Muscle of leg (tissue), 3 donors: ENCODE measurements at regions not wholly inside any gene's neighbourhood (a gene's known extent, or its start where the extent isn't known, plus 50 kb on each side); places are given as distances from the start of the nearest gene placed in this dataset.

Experiments
- DNase-seq: peaks from one replicate; pipeline ENCODE4 v3.0.0; 2013
- H3K27ac ChIP-seq: one replicate; pipeline ENCODE4 v1.5.1; 2013; ENCODE audit warnings: mild to moderate bottlenecking, low read length, control low read depth
- H3K27me3 ChIP-seq: one replicate; pipeline ENCODE4 v1.6.1; 2013; ENCODE audit warnings: low read length; ENCODE audit not compliant: control insufficient read depth, insufficient read depth
- H3K36me3 ChIP-seq: one replicate; pipeline ENCODE4 v1.6.1; 2013; ENCODE audit warnings: low read length; ENCODE audit not compliant: control insufficient read depth, insufficient read depth
- H3K4me1 ChIP-seq: one replicate; pipeline ENCODE4 v1.6.1; 2013; ENCODE audit warnings: low read length; ENCODE audit not compliant: control insufficient read depth, insufficient read depth
- H3K4me3 ChIP-seq: one replicate; pipeline ENCODE4 v1.5.1; 2013; ENCODE audit warnings: low read length, control low read depth
- H3K9me3 ChIP-seq: replicated peaks from 2 replicates; pipeline ENCODE4 v1.6.1; 2013; ENCODE audit warnings: low read depth, low read length; ENCODE audit not compliant: control insufficient read depth
- WGBS: methylation state at CpG from one replicate; pipeline ENCODE4 v1.1.5; 2013; ENCODE audit warnings: missing lambda C conversion rate; ENCODE audit not compliant: insufficient coverage; 5-methylcytosine and 5-hydroxymethylcytosine counted together

GRCh38 chr16:76059186-76059585 lies 218.0 kb upstream of the CNTNAP4 start:
- Histone ChIP-seq H3K4me3 (no peak overlapping the region), H3K4me1 (no peaks in the 10 kb centered on the region), H3K9me3 (no peaks in the 10 kb centered on the region), H3K27ac (no peak overlapping the region), H3K27me3 (no peaks in the 10 kb centered on the region), H3K36me3 (no peaks in the 10 kb centered on the region)
- 83% methylated on average over 1 of the region's 3 CpGs for WGBS
- no peak for DNase-seq

GRCh38 chr16:76059701-76060100 lies 217.5 kb upstream of the CNTNAP4 start:
- Histone ChIP-seq H3K4me3 (no peak overlapping the region), H3K4me1 (no peaks in the 10 kb centered on the region), H3K27me3 (no peaks in the 10 kb centered on the region), H3K9me3 (no peaks in the 10 kb centered on the region), H3K27ac (no peak overlapping the region), H3K36me3 (no peaks in the 10 kb centered on the region)
- no CpG with 5 or more reads among the region's 2 CpGs for WGBS
- DNase-seq = peak; percentile 0

DNA sequence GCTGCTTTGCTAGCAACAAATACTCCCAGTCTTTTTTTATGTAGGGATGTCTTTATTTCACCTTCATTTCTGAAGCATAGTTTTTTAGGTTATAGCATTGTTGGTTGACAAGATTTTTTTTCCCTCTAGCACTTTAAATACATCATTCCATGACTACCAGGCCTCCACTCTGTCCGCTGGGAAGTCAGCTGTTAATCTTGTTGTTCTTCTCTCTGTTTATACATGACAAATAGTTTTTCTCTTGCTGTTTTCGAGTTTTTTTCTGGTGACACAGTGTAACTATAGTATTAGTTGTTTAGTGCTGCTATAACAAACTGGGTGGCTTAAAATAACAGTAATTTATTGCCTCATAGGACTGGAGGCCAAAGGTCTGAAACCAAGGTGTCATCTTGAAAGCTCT lies 205.5 kb upstream of the CNTNAP4 start:
- H3K4me3 ChIP-seq = no peak overlapping the region
- no peak for DNase-seq
- WGBS = no CpG with 5 or more reads among the region's 2 CpGs

DNA sequence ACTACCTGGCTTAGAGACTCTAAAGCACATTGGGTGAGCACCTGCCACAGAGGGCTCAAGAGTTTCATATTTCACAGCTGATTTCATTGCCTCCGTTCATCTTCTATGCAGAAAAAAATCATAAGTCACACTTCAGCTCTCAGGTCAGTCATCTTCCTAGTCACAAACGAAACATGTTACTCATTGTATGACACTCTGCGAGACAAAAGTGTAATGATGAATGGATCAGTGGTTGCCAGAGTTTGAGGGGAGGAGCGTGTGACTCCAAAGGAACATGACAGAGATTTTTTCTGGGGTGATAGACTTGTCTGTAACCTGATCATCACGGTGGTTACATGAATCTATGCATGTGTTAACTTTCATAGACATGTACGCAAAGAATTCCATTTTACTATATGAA lies 195.2 kb upstream of the CNTNAP4 start:
- no peak for DNase-seq
- Histone ChIP-seq H3K4me3 (no peak overlapping the region), H3K27me3 (no peaks in the 10 kb centered on the region), H3K9me3 (no peaks in the 10 kb centered on the region), H3K4me1 (no peaks in the 10 kb centered on the region), H3K36me3 (no peaks in the 10 kb centered on the region), H3K27ac (no peak overlapping the region)
- WGBS = 28% methylated on average over 2 of the region's 6 CpGs

More for the DNA sequence above, 205.5 kb upstream of the CNTNAP4 start:
- Histone ChIP-seq H3K4me1 (no peaks in the 10 kb centered on the region), H3K27me3 (no peaks in the 10 kb centered on the region), H3K9me3 (no peaks in the 10 kb centered on the region), H3K27ac (no peak overlapping the region), H3K36me3 (no peaks in the 10 kb centered on the region)

DNA sequence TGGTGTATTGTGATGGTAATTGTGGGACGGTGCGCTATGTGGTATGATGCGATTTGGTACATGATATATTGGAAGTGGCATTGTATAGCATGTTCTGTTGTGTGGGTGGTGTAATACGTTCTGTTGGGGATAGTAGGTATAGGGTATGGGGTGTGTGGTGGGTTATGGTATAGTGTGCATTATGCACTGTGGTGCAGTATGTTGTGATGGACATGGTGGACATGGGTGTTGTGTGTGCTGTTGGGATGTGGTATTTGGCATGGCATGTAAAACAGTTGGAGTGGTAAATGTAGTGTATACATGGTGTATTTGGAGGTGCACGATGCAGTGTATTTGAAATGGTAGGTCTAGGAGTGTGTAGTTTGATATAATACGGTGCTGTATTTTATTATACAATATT lies 170.6 kb upstream of the CNTNAP4 start:
- Histone ChIP-seq H3K9me3 (peaks cover 4% of the 10 kb centered on the region), H3K36me3 (no peaks in the 10 kb centered on the region), H3K4me3 (no peak overlapping the region), H3K27ac (no peak overlapping the region), H3K27me3 (no peaks in the 10 kb centered on the region), H3K4me1 (no peaks in the 10 kb centered on the region)
- no peak for DNase-seq
- WGBS = 61% methylated on average over 4 of the region's 6 CpGs

DNA sequence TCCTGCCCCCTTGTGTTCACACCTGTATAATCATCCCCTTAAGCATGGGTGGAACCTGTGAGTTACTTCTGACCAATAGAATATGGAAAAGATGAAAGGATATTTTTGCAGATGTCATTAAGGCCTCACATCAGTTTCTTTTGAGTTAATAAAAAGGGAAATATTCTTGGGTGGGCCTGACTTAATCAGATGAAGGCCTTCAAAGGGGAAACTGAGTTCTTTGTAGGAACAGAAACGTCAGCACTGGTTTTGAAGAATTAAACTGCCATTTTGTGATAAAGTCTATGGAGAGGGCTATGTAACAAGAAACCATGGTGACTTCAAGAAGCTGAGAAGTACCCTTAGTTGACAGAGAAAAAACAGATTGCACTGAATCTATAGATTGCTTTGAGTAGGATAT lies 168.7 kb upstream of the CNTNAP4 start:
- peaks cover 2% of the 10 kb centered on the region for H3K9me3 ChIP-seq
- H3K4me3 ChIP-seq = no peak overlapping the region
- H3K36me3 ChIP-seq = no peaks in the 10 kb centered on the region
- H3K27me3 ChIP-seq = no peaks in the 10 kb centered on the region
- no peak overlapping the region for H3K27ac ChIP-seq
- 69% methylated on average over 1 of the region's 1 CpG for WGBS
- DNase-seq = no peak
- no peaks in the 10 kb centered on the region for H3K4me1 ChIP-seq

DNA sequence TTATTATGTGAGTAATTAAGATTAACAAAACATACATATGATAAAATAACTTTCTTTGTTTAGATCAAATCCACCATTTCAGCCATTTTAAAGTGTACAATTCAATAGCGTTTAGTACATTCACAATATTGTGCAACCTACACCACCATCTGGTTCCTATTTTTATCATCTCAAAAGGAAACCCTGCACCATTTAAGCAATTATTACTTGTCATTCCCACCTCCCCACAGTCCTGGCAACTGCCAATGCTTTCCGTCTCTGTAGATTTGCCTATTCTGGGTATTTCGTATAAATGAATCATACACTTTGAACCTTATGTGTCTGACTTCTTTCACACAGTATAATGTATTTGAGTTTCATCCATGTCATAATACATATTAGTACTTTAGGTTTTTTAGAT lies 162.5 kb upstream of the CNTNAP4 start:
- no peak overlapping the region for H3K4me3 ChIP-seq
- peak; percentile 4 for DNase-seq
- H3K4me1 ChIP-seq = no peaks in the 10 kb centered on the region
- no peak overlapping the region for H3K27ac ChIP-seq
- H3K27me3 ChIP-seq = no peaks in the 10 kb centered on the region
- no peaks in the 10 kb centered on the region for H3K36me3 ChIP-seq
- no peaks in the 10 kb centered on the region for H3K9me3 ChIP-seq
- 0% methylated on average over 1 of the region's 3 CpGs for WGBS

- Histone ChIP-seq H3K4me3 (no peak overlapping the region), H3K9me3 (no peaks in the 10 kb centered on the region), H3K27ac (no peak overlapping the region), H3K27me3 (no peaks in the 10 kb centered on the region), H3K36me3 (no peaks in the 10 kb centered on the region), H3K4me1 (no peaks in the 10 kb centered on the region)
- peak; percentile 7 for DNase-seq
- 56% methylated on average over 1 of the region's 1 CpG for WGBS
Observed at GRCh38 chr16:76118344-76118743, 158.9 kb upstream of the CNTNAP4 start.

- peak; percentile 40 for DNase-seq
- Histone ChIP-seq H3K9me3 (no peaks in the 10 kb centered on the region), H3K27ac (no peak overlapping the region), H3K36me3 (no peaks in the 10 kb centered on the region), H3K4me1 (no peaks in the 10 kb centered on the region), H3K27me3 (no peaks in the 10 kb centered on the region), H3K4me3 (no peak overlapping the region)
- WGBS = no CpG with 5 or more reads among the region's 4 CpGs
Observed at GRCh38 chr16:76121636-76122035, 155.6 kb upstream of the CNTNAP4 start.

DNA sequence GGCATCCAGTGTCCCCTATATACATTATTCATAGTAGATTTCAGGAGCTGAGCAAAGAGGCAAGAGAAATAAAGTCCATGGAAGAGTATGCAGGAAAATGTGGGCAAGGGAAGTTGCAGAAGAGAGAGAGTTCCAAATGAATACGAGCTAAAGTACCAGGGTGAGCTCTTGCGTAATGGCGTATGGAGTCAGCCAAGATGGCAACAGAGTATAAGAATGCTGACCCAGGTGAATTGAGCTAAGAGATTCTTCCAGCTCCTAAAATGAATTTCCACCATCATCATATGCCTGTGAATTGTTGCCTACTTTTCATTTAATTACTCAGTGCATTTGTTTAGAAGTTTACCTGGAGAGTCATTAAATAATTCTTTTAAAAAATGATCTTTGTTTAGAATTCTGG lies 153.2 kb upstream of the CNTNAP4 start:
- no peak overlapping the region for H3K4me3 ChIP-seq
- no peaks in the 10 kb centered on the region for H3K4me1 ChIP-seq
- 40% methylated on average over 1 of the region's 3 CpGs for WGBS
- no peaks in the 10 kb centered on the region for H3K9me3 ChIP-seq
- DNase-seq = no peak
- H3K27ac ChIP-seq = no peak overlapping the region
- H3K27me3 ChIP-seq = no peaks in the 10 kb centered on the region
- H3K36me3 ChIP-seq = no peaks in the 10 kb centered on the region

GRCh38 chr16:76125871-76126270 lies 151.3 kb upstream of the CNTNAP4 start:
- no peak overlapping the region for H3K4me3 ChIP-seq
- H3K4me1 ChIP-seq = no peaks in the 10 kb centered on the region
- DNase-seq = no peak
- no peaks in the 10 kb centered on the region for H3K27me3 ChIP-seq
- no peaks in the 10 kb centered on the region for H3K9me3 ChIP-seq
- no peak overlapping the region for H3K27ac ChIP-seq
- no peaks in the 10 kb centered on the region for H3K36me3 ChIP-seq
